GM23248 (cell line): ENCODE measurements at regions not wholly inside any gene's neighbourhood (a gene's known extent, or its start where the extent isn't known, plus 50 kb on each side); places are given as distances from the start of the nearest gene placed in this dataset.

ENCODE experiments used
- EZH2 ChIP-seq: fragments of 200-600 bp; sonication (generic); IDR thresholded peaks from 2 replicates; pipeline ENCODE4 v1.6.1; 2018; ENCODE audit warnings: antibody characterized with exemption, mild to moderate bottlenecking; ENCODE audit not compliant: insufficient read depth, poor library complexity, severe bottlenecking
- EZH2phosphoT487 ChIP-seq: fragments of 200-600 bp; sonication (generic); IDR thresholded peaks from 2 replicates; pipeline ENCODE4 v1.6.1; 2018; ENCODE audit warnings: antibody characterized with exemption, moderate library complexity, mild to moderate bottlenecking, low read depth; ENCODE audit not compliant: insufficient read depth

DNA sequence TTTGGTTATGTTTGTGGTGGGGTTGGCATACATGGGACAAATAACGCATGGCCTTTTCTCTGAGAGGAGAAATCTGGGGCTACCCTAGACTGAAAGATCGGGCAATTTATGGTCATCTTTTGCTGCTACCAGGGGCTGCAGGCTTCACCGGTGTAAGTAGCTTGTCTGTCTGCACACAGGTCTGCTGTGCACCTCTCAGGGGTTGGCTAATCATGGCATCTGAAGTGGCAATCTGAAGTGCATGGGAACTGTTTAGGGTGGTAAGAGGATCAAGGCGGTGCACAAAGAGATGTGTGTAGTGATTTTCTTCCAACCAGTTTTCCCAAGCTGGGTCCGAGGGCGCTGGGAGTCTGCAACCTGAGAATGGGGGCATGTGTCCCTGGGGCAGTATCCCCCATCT is 141.3 kb downstream of the EMP1 start:
- TF ChIP-seq EZH2phosphoT487 (no peak), EZH2 (no peak)
